Eye (tissue), 1 donor: ENCODE measurements at regions not wholly inside any gene's neighbourhood (a gene's known extent, or its start where the extent isn't known, plus 50 kb on each side); places are given as distances from the start of the nearest gene placed in this dataset.

Experiments
- DNase-seq: peaks from one replicate; pipeline ENCODE4 v3.0.0-alpha.2; 2015

DNA sequence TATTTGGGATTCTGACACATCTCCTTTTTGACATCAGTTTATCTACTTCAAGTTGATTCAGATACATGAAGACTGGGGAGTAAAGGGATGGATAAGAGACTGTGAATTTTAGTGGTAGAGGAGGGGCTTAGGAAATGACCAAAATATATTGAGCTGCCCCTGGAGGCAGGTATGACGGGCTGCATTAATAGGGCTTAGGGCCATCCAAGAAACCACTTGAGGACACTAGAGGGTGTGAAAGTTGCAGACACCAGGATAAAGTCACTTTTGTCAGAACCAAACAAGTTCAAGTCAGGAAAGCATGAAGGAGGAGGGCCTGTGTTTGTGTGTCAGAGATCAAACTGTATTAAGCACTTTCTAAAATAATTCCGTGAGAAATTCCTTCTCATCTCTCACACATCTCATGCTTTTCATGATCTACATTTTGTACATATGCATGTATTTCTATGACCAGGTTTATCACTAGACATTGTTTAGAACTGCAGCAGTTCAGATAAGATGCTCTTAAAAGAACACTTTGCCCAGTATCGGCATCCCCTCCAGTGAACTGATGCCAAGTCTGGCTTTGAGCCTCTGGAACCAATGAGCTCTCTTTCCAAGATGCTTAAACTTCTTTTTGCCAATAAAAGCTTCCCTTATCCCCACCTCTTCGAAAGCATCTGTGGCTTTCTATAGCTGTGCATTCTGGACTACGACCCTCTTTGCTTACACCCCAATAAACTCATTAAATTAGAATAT lies 136.9 kb downstream of the SLC38A1 start:
- DNase-seq = no peak

DNA sequence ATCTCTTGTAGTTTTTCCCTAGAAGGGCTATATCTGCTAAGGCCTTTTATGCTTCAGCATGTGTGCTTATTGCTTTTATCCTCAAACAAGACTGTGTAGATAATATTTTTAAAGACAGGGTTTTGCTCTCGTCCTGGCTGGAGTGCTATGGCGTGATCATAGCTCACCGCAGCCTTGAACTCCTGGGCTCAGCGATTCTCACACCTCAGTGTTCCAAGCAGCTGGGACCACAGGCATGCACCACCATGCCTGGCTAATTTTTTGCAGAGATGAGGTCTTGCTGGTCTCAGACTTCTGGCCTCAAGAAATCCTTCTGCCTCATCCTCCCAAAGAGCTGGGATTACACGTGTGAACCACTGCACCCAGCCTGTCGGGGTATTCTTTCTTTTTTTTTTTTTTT lies 137.3 kb upstream of the SCAF11 start:
- DNase-seq = no peak

DNA sequence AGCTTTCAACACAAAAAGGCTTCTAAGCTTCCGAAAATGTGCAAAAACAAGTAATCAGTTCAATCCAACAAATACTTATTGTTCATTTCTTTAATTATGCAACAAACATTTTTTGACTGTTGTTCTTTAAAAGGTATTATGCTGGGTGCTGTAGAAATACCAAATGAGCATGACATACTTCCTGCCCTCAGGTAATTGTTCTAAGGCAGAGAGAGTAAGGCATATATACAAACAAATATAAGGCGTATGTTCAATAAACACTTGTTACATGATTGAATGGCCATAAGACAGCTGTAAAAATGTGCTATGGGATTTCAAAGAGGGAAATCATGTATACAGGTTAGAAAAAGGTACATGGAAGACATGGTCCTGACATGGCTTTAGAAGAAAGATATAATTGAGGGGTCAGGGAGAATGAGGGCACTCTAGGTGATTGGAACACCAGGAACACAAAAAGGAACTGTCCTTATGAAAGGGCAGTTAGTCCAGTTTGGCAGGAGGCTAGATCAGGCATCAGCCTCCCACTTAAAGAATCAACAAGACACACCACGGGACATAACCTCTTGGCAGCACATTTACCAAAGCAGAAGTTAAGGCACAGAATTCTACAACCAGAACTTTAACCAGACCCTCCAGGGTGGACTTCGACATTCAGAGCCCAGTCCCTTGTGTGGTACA lies 135.8 kb upstream of the SCAF11 start:
- DNase-seq = no peak

DNA sequence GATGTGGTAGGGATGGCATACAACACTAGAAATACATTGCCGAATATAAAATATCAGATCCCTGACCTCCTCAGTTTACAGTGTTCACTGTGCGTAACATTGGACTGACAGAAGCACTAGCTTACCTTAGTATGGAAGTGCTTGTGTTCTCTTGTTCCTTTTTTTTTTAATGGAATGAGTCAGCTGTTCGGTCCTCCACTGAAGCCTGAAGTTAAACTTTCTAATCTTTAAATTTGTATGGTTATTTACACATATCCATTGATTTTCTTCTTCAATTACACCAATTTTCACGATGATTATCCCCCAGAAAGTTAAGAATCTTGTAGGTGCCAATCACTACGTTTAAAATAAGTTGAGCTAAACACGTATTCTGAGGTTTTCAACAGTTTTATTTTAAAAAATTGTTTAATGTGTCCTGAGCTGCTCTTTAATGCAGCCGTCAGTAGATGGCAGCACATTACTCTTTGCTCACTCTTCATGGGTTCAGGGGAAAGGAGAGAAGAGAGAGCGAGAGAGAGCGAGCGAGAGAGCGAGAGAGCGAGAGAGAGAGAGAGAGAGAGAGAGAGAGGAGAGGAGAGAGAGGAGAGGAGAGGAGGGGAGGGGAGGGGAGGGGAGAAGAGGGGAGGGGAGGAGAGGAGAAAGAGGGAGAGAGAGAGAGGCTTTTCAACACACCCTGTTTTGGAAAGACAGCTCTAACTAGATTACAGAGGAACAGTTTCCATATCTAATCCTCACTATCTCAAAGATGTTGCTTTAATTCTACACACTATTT lies 134.7 kb upstream of the SCAF11 start:
- DNase-seq = peak; percentile 93

DNA sequence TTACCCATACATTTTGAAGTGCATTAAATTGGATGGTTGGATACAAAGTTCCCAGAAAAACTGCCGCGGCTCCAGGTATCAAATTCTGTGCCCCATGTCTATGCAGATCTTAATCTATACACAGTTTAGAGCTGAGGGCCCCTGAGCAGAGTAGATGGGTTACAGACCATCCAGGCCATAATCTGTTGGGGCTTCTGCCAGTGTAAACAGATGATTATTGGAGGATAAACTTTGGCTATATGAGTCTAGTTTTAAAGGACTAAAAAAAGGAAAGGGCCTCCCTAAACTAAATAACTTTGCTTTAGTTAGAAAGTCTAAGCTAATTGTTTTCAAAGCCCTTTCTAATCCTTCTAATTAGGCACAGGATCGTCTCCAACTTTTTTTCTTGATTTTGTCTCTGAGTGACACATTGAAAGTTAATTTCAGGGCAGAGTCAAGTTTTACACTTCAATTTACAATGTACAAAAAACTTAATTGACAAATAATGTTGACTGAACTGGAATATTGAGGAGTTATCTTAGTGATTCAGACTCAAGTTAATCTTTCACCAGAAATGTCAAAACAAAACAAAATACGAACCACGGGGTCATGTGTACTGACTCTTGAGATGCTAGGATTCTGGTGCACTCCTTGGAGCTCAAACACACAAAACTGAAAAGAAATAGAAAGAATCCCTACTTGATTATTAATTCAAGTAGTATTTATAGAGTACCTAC lies 133.9 kb upstream of the SCAF11 start:
- DNase-seq = no peak

DNA sequence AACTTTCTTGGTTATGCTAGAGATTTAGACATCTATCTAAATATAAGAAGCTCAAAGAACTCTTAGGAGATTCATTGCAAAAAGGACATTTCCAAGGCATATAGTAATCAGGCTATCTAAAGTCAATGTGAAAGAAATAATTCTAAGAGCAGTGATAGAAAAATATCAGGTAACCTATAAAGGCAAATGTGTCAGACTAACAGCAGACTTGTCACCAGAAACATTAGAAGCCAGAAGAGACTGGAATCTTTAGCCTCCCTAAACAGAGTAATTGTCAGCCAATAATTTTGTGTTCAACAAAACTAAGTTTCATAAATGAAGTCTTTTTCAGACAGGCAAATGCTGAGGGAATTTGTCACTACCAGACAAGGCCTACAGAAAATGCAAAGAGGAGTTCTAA lies 122.0 kb upstream of the SCAF11 start:
- no peak for DNase-seq

DNA sequence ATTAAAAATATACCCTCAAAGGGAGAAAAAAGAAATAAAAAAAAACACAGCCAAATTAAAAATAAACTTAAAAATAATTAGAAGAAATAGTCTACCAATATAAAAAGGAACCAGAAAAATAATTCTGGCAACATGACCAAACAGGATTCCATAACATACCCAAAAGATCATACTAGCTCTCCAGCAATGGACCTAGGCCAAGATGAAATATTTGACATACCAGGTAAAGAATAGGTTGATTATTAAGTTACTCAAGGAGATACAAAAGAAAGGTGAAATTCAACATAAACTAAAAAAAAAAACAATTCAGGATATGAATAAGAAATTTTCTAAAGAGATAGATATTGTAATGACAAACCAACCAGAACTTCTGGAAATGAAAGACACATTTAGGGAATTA lies 121.3 kb upstream of the SCAF11 start:
- no peak for DNase-seq

DNA sequence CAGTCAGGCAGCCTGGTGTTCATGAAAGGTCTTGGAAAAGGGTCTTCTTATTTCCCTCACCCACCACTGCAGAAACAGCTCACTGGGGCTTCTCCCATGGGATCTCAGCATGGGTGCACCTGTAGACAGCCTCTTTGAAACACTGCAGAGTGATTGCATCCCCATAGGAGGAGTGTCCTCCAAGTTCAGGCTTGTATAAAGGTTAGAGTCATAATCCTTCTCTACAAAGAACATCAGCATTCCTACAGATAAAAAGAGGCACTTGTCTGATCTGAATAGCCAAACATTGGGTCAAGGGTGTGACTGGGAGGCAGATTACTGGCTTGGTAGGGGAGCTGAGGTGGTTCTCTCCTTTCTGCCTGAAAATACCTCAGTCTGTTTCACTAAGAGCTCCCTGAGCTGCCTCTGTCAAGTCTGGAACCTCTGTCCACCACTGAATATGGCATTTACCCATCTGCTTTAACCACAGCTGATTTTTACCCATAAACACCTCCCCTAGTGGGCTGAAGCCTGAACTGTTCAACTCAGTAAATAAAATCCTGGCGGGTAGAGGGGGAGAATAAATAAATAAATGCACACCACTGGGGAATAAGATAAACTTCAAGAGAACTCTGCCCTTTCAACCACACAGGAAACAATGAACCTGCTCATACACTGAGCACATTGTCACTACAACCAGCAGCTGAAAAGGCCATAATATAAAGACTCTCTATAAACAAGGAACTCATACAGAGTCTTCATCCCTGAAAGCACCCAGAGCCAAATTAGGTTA lies 120.7 kb upstream of the SCAF11 start:
- no peak for DNase-seq

DNA sequence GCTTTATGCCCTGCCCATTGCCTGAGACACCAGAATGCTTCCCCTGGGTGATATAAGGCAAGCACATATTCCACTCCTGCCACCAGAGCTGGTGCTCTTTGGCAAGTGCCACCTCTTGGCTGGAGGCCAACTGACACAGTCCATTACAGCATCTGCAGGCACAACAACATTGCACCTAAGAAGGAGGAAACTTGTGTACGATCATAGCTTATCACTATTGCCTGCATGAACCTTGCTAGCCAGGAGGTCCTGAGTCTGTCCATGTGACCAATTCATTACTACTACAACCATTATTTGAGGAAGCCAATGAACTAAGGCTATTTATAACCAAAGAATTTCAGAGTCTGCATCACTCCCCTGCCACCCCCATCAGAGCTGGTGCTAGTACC lies 119.8 kb upstream of the SCAF11 start:
- DNase-seq = no peak

DNA sequence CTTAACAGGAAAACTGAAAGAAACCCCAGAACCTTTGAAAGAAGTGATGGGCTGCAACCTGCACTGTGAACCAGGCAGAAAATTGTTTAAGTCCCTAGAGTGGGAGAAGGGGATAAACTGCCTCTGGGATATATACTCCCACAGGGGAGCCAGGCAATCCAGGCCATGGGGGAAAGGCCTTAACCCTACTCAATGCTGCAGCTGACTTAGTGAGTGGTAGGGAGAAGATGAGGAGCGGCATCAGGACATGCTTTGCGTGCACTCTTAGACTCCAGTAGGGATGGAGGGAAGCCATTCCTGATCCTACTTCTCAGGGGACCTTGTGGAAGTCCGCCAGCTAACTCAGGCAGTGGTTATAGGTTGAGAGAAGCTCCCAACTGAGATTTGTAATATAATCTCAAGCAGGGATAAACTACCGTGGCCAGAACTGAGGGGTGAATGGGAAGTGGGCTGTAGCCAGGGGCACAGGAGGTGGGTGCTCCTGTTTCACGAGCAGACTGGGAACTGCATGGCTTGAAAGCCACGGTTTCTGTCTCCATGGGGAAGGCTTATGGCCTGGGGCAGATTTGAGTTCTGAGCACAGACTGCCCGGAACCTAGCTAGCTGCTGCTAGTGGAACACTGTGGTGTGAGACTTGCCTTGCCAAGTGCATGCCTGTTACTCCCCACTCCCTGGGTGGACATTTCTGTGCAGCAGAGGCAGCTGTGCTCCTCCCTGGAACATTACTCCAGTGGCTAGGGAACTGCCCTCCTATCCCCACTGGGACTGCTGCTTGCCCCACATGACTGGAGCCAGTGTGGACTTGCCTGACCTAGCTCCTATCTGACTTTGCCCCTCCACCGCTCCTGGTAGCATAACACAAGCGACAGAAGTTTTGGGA lies 119.2 kb upstream of the SCAF11 start:
- DNase-seq = no peak

DNA sequence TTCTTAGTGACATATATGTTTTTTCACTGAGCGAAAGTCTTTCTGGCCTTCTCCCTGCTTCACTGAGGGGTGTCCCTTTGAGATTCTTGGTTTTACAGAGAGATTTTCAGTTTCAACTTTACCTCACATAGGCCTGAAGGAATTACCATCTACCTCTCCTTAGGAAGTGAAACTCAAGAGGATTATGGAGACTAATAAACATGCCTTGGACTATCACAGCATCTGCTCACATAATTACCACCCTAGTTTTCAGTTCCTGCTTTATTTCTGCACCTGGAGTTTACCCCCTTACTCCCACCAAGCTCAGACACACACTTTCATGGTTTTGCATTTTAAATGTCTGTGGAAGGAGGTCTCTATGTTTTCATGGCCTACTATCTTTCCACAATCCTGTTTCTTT lies 118.3 kb upstream of the SCAF11 start:
- no peak for DNase-seq

DNA sequence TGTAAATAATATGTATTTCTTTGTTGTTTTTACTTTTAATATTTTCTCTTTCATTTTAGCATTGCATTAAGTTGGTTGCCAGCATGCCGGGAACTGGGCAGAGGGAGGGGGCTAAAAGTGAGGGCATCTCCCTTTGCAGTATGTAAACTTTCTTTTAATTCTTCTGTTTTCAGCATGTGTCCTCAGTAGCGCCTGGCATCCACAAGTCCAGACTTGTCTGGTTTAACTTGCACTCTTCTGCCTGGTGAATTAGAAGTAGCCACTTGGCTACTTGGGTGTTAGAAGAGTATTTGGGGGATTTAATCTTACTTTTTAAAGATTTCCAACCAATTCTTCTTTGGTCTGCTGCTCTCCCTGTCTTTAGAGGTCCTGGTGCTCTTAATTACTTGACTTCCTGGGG lies 117.2 kb upstream of the SCAF11 start:
- DNase-seq = no peak

DNA sequence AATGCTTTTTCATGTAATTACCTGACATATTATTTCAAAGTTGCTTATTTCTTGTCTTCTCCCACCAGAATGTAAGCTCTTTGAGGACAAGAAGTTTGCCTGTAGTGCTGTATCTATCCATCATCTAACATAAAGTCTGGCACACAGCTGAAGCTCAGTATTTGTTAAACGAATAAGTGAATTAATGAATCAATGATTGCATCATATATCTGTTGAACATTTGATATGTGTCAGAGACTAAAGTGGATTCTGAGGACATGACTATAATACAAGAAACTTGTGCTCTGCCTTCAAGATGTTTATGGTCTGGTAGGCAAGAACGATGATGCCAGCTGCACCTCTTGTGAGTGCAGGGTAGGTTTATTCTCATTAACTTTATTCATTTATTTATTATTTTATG lies 115.4 kb upstream of the SCAF11 start:
- no peak for DNase-seq

DNA sequence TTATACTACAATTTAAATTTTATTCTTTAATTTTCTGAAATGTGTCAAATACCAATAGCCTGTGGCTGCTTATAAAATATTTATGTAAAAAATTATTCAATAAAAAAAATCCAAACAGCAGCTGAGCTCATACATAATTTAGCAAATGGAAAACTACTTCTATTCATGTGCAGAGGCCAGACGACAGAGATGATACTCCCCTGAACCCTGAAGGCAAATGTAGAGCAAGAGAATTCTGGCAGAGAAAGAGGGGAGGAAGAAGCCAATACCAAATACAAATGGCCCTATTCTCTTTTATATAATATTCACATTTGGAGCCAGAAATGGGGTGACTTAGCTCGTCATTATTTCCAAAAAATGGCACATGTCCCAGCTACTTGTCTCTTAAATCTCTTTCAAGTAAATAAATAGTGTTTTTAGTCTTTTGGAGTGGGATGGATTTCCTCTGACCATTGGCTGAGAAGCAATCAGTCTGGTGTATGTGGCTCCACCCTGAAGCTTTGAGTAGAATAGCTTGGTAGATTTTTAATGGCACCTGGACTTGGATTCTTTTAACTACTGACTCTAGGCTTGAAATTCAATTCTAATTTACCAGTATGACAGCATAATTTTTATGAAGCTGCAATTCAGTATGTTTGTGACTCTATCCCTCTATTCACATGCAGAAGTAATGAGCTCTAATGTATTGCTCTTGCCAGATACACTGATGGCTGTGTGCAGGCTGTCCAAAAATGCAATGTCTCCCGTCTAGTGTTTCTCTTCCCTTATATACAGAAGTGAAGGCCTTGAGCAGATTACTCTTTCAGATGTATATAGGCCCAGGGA lies 113.4 kb upstream of the SCAF11 start:
- peak; percentile 74 for DNase-seq

DNA sequence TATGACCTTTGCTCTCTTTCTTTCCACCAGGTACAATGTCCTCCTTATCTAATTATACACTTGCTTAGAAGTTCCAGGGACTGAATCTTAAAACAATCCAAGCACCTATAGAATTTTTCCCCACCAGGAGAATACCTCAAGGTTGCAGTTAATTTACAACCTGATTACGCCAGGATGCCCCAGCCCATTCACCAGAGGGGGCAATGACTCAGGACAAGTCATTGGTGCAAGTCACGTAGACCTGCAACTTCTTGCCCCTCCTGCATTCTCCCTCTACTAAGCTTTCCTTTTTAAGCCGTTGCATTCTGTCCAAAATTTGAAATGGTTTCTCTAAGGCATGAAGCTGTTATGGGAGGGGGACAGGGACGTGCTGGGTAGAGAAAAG lies 111.1 kb upstream of the SCAF11 start:
- no peak for DNase-seq

DNA sequence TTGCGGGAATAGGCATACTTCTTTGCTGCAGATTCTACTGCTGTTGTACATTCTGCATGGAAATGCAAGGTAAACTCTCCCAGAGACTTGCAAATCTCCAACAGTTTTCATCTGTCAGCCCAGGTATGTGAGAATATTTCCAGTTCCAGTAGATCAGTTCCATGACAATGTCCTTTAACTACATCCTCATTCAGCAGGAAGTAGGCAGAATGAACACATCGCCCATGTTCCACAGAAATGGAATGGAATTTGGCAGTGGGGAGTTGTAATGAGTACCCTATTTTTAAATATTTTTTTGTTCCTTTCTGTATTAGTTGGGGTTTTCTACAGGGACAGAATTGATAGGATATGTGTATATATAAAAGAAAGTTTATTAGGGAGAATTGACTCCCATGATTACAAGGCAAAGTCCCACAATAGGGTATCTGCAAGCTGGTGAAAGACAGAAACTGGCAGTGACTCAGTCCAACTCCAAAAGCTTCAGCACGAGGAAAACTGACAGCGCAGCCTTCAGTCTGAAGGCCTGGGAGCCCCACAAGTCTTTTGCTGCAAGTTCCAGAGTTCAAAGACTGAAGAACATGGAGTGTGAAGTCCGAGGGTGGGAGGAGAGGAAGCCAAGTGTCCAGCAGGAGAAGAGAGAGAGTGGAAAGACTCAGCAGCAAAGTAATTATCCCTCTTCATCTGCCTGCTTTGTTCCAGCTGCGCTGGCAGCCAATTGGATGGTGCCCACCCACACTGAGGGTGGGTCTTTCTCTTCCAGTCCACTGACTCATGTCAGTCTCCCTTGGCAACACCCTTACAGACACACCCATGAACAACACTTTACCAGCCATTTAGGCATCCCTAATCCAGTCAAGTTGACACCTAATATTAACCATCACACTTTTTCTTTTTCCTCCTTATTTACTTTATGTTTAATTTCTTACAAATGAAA lies 110.4 kb upstream of the SCAF11 start:
- peak; percentile 50 for DNase-seq

DNA sequence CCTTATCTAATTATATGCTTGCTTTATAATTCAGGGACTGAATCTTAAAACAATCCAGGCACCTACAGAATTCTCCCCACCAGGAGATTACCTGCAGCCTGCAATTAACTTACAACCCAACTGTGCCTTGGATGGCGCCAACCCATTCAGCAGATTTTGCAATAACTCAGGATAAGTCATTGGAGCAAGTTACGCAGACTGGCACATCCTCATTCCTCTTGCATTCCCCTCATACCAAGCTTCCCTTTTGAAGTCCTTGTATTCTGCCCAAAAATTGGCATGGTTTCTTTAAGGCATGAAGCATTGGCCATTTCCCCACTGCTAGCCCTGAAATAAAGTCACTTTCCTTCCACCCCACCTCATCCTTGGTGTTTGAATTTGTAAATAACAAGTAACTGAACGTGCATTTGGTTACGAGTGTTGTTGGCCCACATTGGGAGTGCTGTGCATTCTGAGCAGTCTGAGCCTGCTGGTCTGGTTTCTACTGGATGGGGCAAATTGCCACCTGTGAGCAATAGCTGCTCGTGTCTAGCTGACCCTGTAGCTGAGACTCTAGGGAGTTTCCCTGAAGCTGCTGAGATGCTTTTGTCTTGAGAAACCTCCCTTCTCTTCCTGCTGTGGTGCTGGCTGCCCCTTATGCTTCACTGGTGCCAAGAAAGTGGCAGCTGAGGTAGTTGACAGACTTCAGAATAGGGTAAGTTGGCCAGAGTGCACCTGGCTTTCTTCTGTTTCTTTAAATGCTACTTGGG lies 99.2 kb upstream of the SCAF11 start:
- no peak for DNase-seq

DNA sequence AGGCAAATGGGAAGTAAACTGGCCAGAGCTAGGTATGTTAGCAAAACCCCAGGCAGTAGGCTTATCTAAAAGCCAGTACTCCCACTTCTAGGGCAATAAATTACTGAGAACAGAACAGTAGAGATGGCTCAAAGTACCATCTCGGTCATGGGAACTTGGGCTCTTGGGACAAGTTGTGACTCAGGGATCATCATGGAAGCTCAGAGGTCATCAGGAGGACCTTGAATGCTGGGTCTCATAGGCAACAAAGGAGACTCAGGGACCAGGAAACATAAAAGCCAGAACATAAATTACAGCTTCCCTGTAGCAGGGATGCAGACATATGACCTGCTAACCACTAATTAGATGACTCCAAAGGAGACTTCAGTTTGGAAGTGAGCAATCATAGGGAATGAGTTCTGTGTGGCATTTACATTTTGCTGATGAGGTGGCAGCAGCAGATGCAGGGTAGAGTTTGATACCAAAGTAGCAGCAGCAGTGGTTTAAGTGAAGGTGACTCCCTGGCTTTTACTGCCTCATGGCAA lies 97.6 kb upstream of the SCAF11 start:
- no peak for DNase-seq
